RCC 7860 (cell line): ENCODE measurements at regions not wholly inside any gene's neighbourhood (a gene's known extent, or its start where the extent isn't known, plus 50 kb on each side); places are given as distances from the start of the nearest gene placed in this dataset.

Experiments
- DNase-seq: peaks from one replicate; pipeline ENCODE4 v3.0.0-alpha.2; 2015; ENCODE audit warnings: low spot score
- FAIRE-seq: peaks from 2 replicates; lab custom pipeline; 2012; peaks lifted over from hg19 to GRCh38; lab: Jason Lieb, UNC

DNA sequence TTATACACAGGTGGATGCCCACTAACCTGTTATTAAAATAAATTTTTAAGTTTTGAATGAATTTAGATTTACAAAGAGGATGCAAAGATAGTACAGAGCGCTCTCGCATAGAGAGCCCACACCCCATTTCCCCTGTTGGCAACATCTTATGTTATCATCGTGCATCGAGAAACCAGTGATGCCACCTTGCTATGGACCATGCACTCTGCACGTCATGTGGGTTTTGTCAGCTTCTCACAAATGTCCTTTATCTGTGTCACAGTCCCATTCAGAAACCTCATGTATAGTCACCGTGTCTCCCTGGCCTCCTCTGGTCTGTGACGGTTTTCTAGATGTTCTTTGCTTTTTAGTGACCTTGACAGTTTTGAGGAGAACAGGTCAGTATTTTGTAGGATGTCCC, 60.0 kb downstream of the ING1 start:
- DNase-seq (no peak), FAIRE-seq (no peak)

DNA sequence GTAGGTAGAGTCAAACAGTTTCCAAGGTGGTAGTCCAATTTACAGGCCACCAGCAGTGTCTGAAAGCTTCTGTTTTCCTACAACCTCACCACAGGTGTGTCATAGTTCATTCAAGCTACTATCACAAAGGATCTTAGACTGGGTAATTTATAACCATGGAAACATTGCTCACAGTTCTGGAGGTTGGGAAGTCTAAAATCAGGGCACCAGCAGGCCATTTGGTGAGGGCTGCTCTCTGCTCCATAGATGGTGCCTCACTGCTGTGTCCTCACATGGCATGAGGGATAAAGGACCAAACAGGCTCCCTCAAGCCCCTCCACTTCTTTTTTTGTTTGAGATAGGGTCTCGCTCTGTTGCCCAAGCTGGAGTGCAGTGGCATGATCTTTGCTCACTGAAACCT, 60.6 kb downstream of the ING1 start:
- DNase-seq (no peak), FAIRE-seq (no peak)

DNA sequence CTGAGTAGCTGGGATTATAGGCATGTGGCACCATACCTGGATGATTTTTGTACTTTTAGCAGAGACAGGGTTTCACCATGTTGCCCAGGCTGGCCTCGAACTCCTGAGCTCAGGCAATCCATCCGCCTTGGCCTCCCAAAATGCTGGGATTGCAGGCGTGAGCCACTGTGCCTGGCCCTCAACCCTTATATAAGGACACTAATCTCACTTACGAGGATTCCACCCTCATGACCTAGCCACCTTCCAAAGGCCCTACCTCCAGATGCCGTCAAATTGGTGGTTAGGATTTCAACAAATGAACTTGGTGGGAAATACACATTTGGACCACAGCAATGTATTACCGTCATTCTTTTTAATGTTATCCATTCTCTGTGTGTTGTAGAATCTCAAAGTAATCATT, 61.0 kb downstream of the ING1 start:
- no peak for FAIRE-seq
- DNase-seq = no peak

DNA sequence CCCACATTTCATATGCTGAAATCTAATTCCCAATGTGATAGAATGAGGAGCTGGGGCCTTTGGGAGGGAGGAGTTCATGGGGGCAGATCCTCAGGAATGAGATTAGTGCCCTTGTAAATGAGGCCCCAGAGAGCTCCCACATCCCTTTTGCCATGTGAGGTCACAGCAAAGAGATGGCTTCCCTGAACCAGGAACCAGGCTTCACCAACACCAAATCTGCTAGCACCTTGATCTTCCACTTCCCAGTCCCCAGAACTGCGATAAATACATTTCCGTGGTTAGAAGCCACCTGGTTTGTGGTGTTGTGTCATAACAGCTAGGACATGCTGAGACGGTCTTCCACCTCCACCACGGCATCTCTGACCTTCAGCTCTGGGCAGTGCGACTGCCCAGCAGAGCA, 62.1 kb downstream of the ING1 start:
- DNase-seq = no peak
- no peak for FAIRE-seq

DNA sequence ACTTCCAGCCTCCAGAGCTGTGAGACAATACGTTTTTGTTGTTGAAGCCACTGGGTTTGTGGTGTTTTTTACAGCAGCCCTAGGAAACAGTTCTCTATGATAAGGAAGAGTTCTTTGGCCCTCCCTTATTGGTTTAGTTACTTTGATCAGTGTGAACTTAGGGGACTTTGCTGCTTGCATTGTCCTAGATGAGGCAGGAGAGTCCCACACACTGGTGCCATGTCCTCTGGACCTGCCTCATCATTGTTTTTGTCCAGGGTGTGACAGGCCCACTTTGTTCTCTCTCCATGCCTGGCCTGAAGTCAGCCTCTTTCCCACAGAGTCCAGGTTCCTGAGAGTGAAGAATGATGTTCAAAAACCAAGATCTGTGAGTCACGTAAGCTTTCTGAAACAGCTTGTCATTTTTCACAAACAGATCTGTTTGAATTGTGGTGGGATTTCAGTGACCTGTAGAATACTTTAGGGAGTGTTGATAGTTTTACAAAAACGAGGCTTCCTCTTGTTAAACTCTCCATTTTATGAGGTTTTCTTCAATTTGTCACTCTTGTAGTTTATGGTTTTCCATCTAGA, 63.8 kb downstream of the ING1 start:
- no peak for FAIRE-seq
- no peak for DNase-seq

DNA sequence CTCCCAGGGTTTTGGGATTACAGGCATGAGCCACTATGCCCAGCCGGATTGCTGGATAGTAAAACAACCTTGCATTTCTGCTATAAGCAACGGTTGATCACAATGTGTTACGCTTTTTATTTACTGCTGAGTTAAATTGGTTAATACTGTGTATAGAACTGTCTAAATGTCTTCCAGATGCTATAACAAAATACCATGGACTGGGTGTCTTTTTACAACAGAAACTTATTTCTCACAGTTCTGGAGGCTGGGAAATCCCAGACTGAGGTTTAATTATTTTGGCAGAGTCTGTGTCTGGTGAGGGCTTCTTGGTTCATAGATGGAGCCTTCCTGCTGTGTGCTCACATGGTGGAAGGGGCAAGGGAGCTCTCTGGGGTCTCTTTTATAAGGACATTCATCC, 65.5 kb downstream of the ING1 start:
- no peak for DNase-seq
- no peak for FAIRE-seq

DNA sequence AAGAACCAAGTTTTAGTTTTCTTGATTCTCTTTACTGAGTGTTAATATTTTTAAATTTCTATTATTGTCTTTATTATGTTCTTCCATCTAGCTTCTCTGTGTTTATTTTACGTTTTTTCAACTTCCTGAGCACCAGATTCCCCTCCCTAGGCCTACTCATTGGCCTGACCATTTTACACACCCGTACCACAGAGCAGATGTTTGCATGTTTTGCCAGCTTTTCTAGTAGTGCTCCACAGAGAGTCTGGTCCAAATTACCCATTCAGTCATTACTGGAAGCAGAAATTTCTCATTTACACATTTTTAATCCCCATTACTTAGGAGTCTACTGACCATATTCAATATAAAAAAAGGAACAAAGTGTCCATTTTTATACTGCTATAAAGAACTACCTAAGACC, 66.9 kb downstream of the ING1 start:
- DNase-seq = no peak
- FAIRE-seq = no peak

DNA sequence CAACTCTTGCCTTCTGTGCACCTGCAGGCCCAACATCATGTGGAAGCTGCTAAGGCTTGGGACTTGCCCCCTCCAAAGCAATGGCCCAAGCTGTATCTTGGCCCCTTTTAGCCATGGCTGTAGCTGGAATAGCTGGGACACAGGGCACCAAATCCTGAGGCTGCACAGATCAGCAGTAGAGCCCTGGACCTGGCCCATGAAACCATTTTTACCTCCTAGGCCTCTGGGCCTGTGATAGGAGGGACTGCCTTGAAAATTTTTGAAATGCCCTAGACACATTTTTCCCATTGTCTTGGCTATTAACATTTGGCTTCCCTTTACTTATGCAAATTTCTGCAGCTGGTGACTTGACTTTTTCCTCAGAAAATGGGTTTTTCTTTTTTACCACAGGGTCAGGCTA, 68.7 kb downstream of the ING1 start:
- DNase-seq = no peak
- FAIRE-seq = no peak

DNA sequence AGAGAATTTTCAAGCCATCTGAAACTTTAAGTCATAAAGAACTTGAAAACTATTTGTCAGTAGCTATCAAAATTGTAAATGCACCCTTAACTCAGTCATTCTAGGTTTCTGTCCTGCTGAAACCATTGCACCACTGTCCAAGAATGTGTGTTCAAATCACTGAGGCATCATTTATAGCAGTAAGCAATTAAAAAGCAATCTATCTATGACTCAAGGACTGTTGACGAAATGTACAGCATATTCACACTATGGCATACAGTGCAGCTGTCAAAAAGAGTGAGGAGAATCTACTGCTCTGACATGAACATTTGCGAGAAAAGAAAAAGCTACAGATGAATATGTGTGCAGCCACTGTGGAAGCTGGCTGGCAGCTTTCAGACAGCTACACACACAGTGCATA, 71.2 kb downstream of the ING1 start:
- FAIRE-seq = no peak
- no peak for DNase-seq

DNA sequence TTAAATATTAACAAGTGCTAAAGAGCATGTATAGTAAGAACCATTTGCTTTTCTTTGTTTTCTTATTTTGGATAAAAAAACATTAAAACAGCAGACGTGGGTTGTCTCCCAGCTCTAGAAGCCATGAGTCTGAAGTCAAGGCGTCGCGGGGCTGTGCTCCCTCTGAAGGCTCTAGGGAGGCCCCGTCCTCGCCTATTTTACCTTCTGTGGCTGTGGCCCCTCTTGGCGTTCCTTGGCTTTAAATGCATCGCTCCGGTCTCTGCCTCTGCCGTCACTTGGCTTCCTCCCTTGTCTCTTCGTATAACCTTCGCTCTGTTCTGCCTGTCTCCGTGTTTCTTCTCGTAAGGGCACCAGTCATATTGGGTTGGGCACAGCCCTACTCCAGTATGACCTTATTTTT, 75.3 kb downstream of the ING1 start:
- FAIRE-seq (no peak), DNase-seq (no peak)

DNA sequence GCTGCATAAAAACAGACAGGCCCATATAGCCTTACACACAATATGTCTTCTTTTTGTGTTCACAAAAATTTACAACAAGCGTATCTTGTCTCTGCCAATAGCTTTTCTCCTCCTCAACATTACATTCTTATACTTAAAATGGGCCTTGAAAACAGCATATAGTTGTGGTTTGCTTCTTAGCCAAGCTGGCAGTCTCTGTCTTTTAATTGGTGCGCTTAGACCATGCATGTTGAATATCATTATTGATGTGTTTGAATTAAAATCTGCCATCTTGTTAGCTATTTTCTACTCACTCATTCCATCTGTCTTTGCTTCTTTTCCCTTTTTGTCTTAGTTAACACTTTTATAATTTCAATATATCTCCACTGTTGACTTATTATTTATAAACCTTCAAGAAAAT, 76.4 kb downstream of the ING1 start:
- no peak for FAIRE-seq
- no peak for DNase-seq

DNA sequence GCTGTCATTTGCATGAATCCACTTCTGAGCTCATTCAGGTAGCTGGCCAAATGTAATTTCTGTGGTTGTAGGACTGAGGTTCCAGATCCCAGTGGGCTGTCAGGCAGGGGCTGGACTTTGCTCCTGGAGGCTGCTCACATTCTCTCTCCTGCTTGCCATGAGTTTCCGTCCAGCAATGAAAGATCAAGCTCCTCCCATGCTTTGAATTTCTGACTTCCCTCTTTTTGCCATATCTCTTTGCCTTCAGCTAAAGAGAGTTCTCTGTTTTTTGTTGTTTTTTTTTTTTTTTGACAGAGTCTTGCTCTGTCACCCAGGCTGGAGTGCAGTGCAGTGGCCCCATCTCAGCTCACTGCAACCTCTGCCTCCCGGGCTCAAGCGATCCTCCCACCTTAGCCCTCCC, 76.9 kb downstream of the ING1 start:
- FAIRE-seq (no peak), DNase-seq (no peak)

DNA sequence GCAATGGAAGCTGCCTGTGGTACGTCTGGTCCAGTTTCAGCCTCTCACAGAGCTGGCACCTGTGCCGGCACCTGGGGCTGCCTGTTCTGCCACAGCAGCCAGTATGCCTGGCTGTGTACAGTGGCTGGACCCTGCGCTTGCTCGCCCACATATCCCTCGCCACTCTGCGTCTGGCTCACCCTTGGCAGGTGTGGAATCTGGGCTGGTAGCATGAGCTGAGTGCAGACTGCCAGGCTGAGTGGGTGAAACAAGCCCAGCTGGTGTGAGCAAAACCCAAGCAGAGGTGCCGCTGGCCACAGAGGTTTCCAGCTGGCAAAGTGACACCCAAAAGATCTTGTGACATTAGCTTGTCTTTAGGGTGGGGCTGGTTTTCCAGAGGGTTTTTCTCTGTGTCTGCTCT, 80.7 kb downstream of the ING1 start:
- DNase-seq (no peak), FAIRE-seq (no peak)

DNA sequence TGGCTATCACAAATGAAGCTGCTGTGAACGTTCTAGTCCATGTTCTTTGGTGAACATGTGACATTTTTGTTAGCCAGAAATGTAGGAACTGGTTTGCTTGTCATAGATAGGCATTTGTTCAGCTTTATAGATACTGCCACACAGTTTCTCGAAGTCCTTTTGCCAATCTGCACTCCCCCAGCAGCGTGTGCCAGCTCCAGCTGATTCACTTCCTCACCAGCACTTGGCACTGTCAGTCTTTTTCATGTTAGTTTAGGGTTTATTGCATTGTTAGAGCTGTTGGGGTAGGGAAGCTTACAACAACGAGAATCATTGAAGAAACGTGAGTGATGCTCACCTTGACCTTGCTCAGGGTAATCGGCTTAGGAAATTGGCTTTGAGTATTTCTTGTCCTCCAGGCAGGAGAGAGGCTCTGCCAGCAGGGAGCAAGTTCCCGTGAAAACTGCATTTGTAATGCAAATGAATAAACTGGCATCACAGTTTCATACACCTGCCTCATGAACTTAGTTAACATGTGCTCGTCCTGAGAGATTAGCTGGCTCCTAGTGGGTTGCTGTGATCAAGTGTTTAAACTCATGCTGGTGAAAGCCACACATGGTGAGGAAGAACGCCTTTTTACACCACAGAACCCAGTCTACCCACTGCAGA, 83.9 kb downstream of the ING1 start:
- FAIRE-seq = no peak
- DNase-seq = no peak

DNA sequence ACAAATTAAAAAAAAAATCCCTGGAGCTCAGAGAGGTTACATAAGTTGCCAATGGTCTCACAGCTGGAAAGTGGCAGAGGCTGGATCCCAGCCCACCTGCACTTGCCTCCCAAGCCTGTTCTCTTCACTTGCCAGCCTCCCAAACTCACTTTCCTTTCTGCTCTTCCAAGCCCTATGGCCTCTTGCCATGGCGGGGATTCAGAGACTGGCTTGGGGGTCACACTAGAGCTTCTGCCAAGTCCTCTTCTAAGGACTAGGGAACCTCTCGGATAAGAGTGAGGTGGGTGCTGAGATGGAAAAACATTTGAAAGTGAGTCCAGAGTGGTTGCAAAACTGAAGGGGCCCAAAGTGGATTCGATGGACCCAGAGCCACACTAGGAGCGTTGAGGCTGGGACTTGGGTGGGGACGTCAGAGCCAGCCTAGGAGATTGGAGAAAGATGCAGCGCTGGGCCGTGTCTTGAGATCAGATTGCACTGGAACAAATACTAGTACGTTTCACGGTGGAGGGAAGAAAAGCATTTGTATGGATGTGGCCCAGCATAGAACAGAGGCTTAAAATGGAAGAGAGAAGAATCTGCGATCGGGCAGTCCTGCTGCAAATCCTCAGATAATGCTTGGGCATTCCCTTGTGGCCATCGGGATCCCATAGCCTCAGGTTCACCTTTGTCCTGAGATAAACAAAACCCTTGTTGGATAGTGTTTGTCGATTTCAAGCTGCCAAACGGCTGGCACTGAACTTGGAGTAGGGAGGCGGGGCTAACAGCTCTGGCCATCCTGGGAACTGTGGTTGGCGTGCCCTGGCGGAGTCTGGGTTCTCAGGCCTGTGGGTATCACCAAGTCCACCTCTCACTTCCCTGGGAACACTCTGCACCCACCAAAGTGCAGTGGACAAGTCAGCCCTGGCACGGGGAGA, 84.8 kb downstream of the ING1 start:
- FAIRE-seq (no peak), DNase-seq (no peak)

DNA sequence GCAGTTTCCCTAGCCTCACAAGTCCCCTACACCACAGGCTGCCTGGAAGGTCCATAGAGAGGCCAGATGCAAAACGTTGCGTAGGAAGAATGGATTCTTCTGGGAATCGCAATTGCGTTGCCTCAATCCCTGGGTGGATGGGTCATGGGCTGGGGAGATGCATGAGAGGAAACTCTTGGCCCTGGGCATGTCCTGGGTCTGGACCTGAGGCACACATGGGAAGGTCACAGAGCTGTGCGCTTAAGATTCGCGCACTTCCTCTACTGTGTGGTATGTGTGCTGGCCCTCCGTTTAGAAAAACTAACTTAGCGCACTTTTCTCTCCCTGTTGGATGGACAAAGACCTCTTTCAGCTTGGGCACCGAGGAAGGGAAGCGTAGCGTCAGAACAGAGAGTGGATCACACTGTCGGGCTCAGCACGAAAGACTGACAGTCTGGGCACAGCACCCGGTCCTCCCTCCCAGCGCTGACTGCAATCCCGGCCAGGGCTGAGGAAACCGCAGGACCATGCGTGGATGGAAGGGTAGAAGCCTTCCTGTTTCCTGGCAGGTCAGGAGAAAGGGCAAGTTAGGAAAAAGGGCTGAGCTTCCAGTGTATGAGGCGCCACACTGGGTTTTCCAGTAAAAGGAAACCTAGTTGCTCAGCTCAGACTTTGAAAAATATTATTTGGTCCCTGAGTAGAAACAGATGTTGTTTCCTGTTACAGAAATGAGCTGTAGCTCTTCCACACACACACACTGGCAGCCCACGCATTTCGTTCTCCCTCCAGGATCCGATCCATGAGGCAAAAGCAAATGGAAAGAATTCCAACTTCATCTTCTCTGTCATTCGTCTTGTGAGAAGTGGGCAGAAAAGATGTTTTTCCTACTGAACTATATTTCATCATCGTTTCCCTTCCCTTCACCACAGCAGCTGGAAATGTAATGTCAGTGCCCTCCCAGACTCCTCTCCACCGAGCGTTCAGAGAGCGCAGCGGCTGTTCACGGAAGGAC, 86.0 kb downstream of the ING1 start:
- DNase-seq (no peak), FAIRE-seq (no peak)

DNA sequence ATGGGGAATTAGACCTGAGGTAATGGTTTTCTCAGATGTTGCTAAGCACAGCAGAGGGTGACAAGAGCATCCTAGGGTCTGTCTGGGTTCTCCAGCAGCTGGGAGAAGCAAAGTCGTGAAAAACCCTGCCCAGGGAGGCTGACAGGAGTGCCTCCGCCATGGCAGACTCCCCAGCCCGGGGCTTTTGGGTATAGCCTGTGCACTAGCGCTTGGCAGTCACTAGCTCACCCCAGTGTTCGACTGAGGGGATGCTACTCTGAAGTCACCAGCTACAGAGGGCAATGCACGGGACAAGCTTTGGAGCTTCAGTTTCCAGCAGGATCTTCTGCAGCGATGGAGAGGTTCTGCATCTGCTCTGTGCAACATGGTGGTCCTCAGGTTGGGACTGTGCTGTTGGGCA, 87.5 kb downstream of the ING1 start:
- DNase-seq = no peak
- no peak for FAIRE-seq

DNA sequence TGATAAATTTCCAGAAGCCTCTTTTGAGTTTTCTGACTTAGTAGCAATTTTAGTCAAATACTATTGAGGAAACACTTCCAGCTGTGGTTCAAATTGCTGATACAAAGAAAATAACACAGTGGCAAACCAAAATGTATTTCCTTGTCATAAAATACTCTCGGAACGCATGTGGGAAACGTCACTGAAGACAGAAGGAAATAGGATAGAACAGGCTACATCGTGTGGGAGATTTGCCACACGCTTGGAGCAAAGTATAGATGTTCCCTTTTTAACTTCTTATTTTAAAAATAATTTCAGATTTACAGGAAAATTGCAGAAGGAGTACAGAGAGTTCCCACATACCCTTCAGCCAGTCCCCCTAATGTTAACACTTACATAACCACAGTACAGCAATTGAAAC, 88.8 kb downstream of the ING1 start:
- DNase-seq (no peak), FAIRE-seq (no peak)

DNA sequence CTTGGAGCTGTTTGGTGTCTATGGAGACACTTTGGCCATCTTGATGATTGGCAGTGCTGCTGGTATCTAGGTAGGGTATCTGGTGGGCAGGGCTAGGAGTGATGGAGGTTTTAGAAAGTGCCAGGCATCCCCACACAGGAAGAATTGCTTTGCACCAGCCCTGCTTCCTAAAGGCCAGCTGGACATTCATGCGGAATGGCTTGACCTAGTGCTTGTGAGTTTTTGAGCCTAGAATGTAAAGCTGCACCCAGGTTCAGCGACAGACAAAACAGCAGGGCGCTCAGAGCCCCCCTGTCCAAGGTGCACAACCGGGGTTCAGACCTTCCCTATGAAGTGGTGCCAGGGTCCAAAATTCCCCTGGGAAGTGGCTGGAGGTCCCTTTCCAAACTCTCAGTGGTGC, 93.1 kb downstream of the ING1 start:
- FAIRE-seq (no peak), DNase-seq (no peak)

DNA sequence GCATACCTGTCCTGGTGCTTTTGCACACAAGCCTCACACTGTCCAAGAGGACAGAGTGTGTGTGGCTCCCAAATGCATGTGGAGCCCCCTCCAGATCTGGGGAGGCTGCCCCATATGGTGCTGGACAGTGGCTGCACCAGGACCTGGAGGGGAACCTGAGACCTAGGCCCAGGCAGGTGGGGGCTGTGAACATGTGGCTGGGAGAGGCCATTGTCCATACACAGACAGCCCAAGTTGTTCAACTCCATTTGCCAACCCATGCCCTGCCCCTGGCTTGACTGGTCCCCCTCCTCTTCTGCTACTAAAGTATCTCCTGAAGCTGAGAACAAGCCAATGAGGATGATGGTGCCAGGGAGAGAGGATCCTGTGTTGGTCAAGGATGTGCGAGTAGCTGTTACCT, 94.0 kb downstream of the ING1 start:
- FAIRE-seq = no peak

DNA sequence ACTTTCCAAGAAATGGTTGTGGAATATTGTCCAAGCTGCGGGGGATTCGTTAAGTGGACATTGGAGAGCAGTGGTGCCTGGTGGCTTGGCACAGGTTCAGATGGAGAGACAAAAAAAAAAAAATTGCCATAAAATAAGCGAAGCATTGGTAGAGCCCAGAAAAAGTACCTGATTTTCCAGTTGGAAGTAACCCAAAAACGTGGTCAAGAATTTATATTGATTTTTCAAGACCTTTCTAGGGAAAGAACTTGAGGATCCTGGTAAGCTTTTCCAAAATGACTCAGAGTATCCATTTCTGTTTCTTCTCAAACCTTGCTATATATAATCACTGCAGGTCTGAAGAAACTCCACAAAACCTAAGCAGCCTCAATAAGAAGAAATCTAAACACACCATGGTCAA, 94.6 kb downstream of the ING1 start:
- no peak for FAIRE-seq
- no peak for DNase-seq

More for the DNA sequence above, 94.0 kb downstream of the ING1 start:
- no peak for DNase-seq
